GM19240 (cell line): ENCODE measurements at regions not wholly inside any gene's neighbourhood (a gene's known extent, or its start where the extent isn't known, plus 50 kb on each side); places are given as distances from the start of the nearest gene placed in this dataset.

ENCODE experiments used
- DNase-seq: peaks from one replicate; pipeline ENCODE4 v3.0.0; 2011; ENCODE audit warnings: low spot score; ENCODE audit not compliant: insufficient read length

DNA sequence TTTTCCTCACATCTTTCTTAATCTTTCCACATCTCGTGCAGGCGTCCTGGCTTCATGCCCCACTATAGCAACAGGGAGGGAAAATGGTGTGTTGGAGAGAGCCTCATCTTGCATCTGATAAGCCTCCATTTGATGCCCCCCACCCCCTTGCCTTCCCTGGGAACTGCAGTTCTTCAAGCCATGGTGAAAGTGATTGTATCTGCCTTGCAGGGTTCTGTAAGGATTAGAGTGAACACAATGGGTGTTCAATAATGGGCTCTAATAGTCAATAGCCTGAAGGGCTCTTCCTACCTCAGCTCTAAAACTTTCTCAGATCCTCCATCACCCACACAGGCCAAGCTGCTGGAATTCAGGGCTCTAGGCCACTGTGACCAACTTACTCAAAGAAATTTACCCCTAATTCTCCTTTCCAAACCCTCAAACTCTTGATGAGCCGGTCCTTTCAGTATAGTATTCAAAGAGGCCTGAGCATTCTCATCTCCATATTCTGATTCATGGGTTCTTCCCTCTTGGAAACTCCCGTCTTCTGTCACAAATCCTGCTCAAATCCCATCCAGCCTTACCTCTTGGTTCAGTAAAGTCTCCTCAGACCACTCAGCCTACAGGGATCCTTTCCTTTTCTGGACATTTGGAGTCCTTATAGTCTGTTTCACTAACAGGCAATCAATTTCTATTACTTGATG is 128.3 kb upstream of the TRIM2 start:
- no peak for DNase-seq

DNA sequence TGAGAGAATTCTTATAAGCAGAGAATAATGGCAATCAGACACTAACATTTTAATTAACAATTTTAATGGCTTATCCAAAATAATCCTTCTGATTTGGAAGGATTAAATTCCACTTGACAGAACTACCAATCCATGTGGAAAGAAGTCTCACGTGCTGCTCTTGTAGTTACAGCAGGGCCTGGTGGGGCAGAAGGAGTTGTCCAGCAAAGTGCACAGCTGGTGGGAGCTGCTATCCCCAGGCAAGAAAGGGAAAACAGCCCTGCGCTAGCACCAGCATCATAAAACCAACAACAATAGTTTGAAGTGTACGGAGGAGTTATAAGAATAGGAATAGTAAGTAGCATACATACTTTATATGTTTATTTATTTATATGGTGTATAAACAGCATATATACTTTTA is 127.4 kb upstream of the TRIM2 start:
- no peak for DNase-seq

DNA sequence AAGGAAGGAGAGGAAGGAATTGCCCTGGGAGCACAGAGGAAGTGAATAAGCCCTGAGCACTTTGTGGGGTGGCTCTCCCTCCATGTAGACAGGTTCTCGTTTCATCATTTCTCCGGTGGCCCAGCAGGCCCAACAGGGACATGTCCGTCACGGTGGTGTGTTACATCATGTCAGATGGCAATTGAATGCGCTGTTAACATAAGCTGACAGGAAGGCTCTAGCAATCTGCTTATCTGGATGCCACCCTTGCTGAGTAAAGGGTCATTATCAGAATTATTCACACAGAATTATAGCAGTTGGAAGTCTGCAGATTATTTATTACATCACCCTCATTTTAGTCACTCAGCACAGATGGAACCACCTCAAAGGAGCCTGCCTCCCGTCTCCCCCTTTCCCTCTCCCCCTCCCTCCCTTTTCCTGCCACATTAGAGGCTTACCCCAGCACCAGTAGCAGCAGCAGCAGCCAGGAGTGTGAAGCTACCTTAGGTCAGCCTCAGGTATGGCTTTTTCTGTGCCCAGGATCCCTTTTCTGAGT is 124.3 kb upstream of the TRIM2 start:
- no peak for DNase-seq

DNA sequence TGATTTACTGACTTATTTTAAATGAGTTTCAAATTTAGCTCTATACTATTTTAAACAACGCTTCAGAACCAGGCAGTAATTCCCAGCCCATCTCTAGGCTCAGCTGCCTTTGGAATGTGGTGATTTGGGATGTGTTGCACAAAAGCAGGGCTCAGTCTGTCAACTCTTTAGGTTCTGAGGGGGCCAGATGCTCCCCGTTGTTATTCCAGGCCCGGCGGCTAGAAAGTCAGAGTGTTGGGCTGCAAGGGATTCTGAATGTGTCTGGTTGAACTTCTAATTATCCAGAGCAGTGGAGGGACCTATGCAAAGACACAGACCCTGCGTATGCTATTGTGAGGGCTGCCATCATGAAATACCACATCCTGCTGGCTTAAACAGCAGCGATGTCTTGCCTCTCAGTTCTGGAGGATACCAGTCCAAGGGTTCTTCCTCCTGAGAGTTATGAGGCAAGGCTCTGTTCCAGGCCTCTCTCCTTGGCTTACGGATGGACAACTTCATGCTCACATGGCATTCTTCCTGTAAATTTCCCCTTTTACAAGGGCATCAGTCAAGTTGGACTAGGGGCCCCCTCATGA is 123.2 kb upstream of the TRIM2 start:
- DNase-seq, result no peak

DNA sequence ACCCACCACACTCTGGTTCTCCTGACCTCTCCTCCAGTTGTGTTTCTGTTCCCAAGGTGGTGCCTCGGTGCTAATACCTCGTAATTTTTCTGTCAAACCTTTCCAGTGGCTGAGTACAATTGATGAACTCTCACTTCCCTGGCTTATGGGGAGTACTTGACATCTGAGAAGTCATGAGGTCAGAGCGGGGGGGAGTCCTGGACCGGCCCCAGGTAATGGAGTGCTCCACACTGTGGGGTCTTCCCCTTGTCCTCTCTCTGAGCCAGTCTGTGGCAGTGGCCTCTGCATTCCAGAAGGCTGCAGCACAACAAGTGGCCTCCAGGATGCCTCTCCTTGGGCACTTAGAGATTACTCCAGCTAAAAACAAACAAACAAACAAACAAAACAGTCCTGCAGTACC is 122.5 kb upstream of the TRIM2 start:
- DNase-seq, result no peak

DNA sequence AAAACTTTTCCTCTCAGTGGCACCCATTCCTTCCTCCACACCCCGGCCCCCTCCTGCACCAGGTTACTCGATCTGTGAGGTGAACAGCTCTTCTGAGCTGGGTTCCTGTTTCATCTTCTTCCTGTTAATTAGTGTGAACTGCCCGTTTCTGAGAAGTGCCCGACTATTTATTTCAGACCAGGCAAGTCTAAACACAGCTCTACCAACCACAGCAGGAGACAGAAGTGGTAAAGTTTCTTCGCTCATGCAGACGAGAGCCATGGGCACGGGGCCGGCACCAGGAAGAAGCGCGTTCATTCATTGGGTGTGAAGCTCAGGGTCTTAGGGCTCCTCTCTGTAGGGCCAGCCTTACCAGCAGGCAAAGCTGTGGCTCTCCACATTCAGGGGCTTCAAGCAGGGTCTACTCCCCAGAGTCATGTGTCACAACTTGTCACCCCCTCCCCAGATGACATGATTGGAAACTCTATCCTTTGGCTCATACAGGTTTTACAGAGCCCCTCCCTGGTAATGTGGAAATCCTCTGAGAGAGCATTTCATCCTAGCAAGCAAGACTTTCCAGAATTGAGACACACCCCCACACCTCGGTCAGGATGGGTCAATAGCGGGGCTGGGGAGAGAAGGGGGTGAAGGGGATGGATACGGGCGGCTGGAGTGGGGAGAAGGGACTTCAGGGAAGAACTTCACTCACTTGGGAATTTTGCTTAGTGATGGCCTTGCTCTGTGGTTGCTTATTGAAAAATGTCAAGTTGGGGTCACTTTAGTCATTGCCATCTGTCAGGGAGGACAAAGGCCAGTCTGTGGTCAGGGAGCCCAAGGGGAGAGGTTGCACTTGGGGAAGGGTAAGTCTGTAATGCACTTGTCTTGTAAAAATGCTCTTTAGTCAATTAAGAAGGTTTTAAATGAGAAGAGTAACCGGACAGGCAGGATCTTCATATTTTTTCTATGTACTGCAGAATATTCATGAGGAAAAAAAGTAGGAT is 121.6 kb upstream of the TRIM2 start:
- no peak for DNase-seq

DNA sequence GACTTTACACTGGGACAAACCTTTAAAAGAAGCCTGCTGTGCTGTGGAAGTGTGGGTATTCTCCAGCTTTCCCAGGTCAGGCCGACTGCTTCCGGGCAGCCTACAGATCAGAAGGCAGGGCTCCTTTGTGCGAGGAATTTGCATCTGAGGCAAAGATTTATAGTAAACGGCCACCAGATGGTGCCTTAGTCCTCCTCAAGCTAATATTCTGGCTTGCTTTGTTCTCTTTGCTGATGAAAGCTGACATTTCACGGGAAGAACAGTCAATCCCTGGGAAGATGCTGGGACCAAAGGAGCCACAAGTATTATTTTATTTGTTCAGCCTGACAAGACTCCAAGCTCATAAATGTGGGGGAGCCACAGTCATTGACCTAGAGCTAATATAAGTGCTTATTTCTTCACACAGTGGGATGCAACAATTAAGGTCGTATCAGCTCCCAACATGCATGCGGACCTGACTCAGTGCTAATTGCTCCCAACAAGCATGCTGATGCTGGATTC is 120.7 kb upstream of the TRIM2 start:
- peak; percentile 29 for DNase-seq

DNA sequence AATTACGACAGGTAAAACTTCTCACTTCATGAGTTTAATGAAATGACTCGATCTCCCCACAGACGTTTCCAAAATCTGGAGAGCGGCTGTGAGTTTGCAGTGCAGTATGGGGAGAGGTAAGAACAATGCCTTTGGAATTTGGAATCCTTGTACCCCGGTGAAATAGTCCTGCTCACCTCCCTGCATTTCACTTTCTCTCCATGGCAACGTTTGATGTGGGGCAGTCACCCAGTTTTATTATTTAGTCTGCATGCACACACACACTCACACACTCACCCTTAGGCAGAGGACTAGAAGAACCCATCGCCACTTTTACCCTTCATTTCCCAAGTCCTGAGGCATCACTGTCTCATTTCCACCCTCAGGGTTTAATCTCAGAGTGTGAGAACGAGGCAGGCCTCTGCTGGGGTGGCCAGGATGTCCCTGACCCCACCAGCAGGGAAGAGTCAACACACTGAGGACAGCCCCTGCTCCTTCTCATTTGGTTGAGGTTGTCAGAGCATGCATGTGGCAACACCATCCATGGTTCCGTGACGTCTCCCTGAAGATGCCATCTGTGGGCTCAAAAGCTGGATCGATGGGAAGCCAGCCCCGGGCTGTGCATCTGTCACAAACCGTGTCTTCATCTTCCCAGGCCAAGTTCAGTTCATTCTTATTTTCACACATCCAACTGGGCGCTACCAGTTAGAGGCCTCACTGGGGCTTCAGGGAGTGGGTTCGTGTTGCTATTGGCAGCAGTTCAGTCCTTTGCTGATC is 119.8 kb upstream of the TRIM2 start:
- DNase-seq, result no peak

DNA sequence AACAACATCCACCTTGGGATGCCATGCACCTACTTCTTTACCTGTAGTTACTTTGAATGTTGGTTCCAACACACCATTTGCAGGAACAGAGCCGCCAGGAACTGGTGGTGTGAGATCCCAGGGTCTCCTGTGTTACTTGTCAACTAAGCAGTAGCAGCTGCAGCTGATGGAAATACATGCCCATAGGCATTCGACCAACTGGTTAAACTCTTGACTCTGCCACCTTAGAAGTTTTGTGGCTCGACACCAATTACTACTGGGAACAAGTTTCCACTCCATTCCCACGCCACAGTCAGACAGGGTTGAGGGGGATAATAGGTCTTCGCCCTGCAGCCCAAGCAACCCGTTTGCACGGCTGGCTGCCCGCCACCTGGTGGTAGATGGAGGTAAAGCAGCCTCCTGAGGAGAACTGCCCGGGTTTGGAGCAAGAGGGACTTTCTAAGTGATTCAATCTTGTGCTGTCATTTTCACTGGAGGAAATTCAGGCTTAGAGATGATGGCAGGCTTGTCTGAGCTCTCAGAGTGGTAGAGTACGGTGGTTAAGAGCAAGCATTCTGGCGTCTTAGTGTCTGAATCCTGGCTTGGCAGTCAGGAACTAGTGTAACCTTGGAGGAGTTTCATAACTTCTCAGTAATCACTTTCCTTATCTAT is 119.1 kb upstream of the TRIM2 start:
- peak; percentile 38 for DNase-seq

DNA sequence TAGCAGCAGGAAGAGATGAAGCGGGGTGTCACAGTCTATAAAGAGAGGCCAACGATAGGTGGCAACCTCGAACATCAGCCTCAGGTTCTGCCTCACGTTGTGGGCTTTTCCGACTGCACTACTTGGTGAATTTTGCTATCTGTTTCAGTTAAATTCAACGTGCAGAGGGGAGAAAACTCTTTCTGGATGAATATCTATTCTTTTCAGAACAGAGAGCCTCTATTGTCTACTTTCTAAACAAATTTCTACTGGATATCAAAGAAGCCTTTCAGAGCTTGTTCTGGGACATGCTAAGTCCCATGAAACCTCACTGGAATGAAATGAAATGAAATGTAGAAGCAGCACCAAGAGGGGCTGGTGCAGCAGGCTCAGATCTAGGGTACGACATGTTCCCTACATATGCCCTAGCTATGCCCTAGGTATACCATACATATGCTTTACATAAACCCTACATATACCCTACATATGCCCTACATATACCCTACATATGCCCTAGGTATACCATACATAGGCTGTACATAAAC is 116.5 kb upstream of the TRIM2 start:
- DNase-seq, result no peak

DNA sequence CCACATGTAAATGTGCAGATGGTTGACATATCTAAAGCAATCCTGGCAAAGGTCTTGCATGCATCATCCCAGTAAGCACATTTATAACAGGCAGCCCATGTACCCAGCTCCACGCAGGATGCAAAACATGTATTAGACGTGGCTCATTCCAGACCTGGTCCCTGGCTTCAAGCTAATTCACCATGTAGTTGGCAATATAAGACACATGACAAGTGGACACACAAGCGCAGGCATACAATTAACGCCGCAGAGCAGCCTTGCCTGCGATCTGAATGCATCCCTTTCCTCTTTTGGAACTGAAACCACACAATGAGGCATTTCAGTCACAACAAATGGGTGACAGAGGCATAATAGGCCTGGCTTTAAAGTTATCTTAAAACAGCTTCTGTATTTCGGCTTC is 114.5 kb upstream of the TRIM2 start:
- no peak for DNase-seq

DNA sequence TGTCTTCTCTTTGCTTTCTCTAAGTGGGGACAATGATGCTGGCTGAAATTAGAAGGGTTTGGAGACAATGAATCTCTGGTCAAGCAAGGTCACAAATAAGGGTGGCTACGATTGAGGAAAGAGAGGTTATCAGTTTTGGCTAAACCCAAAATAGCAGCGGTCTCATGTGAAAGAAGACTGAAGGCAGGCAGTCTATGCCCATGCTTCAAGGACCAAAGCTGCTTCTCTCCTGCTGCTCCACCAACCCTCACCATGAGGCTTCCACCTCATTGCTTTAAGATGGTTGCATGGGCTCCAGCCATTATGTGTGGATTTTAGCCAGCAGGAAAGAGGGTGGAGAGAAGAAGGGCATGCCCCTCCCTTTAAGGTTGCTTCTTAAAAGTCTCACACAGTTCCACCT is 114.1 kb upstream of the TRIM2 start:
- no peak for DNase-seq

DNA sequence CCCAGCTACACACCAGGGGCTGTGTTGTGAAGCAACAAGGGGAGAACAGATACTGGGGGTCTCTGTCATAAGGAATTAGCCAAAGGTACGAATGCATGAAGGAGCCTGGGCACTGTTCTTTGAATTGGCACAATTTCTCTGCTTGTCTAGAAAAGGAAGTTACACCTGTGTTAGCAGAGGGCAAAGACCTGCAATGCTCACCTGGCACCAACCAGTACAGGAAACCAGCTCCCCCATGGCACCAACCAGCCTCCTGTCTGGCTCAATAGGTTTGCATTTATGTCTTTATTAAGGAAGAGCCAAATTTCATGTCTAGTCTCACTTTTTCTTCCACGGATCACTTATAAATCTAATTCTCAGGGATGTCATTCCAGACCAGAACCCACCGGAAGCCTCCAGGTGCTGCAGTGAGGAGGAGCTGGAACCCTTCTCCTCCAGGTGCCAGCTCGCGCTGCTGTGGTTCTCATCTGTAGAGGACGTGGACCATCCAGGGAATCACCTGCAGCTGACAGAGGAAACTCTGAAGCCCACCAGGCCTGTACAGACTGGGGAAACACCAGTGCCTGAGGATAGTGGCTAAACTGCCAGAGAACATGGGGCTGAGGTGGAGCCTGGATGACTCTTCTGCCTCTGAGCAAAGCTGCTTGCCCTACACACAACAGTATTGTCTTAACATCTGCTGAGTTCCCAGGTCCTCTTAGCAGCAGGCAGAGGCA is 113.4 kb upstream of the TRIM2 start:
- no peak for DNase-seq

DNA sequence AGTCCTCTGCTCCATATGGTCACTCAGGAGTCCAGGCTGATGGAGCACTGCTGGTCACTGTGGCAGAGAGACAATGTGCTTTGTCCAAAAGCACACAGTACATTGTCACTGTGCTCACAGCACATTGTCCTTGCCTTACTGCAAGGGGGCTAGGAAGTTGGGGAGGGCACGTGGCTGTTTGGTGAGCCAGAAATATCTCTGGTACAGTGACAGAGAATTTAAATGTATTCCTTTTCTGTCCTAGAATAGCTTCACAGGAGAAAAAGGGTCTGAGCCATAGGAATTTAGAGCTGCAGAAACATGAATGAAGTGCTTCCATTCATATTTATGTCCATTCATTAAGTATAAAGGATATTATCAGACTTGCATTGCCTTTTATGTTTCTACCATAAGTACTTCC is 110.8 kb upstream of the TRIM2 start:
- DNase-seq, result no peak

DNA sequence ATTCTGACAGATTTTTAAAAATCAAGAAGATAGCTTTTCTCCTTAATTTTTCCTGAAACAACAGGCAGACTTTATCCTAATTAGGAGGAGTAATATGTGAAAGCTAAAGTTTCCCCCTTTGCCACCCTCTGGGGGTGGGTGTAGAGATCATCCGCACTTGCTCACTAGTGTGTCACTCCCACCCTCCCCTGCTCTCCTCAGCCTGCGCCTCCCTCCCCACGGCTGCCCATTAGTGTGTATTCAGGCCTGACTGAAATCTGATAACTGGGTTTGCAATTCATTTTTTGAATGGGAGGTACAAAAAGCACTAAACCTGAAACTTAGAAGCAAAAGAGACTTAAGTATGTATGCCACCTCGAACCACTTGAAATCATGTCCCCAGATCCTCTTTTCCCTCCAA is 110.4 kb upstream of the TRIM2 start:
- no peak for DNase-seq

DNA sequence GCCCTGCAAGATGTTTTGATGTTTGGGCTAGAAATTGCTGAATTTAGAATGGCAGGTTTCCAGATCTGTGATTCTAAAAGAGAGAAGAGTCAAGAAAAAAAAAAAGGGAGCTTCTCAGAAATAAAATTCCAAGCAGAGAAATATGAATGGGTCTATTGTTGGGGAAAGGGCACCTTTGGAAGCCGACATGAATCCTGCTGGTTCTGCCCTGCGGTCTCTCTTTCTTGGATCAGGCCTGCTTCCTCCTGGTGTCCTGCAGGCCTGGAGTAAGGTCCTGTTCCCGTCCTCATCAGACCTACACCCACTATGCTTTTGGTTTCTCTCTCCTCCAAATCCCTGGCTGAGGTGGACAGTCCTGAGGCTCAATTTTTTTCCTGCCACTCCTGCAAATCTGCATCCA is 109.8 kb upstream of the TRIM2 start:
- no peak for DNase-seq

DNA sequence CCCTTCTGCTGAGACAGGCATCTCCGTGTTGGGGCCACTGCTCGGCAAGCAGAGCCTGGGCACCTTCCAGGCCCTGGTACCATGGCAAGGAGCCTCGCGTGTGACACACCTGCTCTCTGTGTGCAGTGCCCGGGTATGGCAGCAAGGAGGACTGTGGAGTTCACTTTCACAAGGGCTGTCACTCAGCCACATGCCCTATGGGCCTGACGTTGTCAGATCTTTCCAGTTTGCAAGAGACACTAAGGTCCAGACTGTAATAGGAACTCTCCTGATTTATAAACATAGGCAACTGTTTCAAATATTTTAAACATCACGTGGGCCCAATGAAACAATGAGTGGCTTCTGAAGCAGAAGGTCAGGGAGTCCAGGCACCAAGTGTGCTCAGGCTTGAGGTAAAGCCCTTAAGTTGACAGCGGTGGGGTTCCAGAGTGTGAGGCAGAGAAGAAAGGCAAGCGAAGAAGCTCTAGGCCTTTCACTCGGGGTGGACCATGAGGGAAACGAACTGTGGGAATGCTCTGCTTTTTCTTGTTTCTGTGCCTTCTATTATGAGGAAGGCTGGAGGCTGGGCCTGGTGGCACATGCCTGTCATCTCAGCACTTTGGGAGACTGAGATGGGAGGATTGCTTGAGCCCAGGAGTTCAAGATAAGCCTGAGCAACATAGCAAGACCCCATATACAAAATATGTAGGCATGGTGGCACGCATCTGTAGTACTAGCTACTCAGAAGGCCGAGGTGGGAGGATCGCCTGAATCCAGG is 108.6 kb upstream of the TRIM2 start:
- no peak for DNase-seq

DNA sequence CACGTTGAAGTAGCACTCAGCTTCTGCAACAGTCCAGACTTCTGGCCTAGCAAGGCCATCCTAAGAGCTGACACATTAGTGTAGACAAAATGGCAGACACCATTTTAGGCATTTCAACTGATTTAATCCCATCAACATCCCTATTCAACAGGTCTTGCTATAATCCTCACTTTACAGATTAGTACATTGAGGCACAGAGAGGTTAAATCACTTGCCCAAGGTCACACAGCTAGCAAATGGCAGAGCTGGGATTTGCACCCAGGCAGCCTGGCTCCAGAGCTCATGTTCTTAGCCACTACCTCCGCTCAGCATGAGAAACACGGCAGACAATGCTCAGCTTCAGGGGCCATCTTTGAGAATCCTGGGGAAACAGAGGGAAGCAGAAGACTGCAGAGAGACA is 107.9 kb upstream of the TRIM2 start:
- DNase-seq, result no peak

DNA sequence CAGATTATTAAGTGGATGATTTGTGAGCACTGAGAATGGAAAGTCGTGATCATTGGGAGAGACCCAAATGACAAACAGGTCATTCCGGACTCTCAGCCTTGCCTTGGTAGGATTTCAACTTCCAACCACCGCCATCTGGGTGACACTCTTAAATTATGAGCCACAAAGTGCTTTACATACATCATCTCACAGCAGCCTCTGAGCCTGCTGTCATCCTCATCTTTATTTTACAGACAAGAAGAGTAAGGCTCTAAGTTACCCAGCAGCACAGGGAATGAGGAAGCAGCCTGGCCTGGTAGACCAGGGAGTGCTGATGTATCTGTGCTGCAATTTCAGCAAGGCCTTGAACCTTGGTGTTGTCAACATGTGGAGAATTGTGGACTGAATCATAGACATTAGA is 105.8 kb upstream of the TRIM2 start:
- no peak for DNase-seq
